Umbilical cord (tissue), 1 donor: ENCODE measurements at regions not wholly inside any gene's neighbourhood (a gene's known extent, or its start where the extent isn't known, plus 50 kb on each side); places are given as distances from the start of the nearest gene placed in this dataset.
"Not testable (repeated sequence)": the region's sequence is repeated elsewhere in the genome, so short reads cannot be mapped to it uniquely, and the experiment has no call there.

Source experiments
- DNase-seq: peaks from one replicate; pipeline ENCODE4 v3.0.0-alpha.2; 2015; ENCODE audit warnings: low spot score

GRCh38 chr13:63843766-63844699, 2428.4 kb upstream of the PCDH20 start:
- DNase-seq, result no peak

- DNase-seq, result no peak
Measured at GRCh38 chr13:63842102-63842501, 2426.5 kb upstream of the PCDH20 start.

DNA sequence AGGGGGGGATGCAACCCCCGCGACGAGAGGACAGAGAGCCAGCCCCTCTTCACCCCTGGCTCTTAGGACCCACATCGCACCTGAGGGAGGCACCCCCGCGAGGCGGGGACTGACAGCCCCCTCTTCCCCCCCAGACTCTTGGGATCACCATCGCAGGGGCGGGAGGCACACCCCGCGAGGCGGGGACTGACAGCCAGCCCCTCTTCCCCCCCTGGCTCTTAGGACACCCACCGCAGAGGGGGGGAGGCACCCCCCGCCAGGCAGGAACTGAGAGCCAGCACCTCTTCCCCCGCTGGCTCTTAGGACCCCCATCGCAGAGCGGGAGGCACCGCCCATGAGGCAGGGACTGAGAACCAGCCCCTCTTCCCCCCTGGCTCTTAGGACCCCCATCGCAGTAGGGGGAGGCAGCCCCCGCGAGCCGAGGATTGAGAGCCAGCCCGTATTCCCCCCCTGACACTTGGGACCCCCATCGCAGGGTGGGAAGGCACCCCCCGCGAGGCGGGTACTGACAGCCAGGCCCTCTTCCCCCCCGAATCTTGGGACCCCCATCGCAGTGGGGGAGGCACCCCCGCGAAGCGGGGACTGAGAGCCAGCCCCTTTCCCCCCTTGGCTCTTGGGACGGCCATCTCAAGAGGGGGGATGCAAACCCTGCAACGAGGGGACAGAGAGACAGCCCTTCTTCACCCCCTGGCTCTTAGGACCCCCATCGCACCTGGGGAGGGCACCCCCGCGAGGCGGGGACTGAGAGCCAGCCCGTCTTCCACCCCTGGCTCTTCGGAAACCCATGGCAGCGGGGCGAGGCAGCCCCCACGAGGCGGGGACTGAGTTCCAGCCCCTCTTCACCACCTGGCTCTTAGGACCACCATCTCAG, 2425.1 kb upstream of the PCDH20 start:
- no peak for DNase-seq

DNA sequence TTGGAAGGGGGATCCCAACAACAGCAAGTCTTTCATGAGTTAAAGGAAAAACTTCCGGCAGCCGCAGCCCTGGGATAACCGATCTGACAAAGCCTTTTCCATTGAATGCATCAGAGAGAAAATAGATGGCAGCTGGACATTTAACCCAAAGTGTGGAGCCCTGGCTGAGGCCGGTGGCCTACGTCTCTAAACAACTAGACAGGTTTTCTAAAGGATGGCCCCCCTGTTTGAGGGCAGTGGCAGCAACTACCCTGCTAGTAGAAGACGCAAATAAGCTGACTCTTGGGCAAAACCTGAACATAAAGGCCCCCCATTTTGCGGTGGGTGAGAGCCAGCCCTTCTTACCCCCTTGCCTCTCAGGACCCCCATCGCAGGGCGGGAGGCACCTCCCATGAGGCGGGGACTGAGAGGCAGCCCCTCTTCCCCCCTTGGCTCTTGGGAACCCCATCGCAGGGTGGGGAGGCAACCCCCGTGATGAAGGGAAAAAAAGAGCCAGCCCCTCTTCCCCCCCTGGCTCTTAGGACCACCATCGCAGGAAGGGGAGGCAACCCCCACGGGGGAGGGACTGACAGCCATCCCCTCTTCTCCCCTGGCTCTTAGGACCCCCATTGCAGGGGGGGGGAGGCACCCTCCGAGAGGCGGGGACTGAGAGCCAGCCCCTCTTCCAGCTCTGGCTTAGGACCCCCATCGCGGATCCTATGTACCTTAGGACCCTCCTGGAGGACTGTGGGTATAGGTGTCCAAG, 2422.9 kb upstream of the PCDH20 start:
- DNase-seq, result no peak

DNA sequence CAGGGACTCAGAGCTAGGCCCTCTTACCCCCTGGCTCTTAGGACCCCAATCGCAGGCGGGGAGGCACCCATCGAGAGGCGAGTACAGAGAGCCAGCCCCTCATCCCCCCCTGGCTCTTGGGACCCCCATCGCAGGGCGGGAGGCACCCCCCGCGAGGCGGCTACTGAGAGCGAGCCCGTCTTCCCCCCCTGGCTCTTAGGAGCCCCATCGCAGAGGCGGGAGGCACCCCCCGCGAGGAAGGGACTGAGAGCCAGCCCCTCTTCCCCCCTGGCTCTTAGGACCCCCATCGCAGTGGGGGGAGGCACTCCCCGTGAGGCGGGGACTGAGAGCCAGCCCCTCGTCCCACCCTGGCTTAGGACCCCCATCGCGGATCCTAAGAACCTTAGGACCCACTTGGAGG, 2422.1 kb upstream of the PCDH20 start:
- not testable (repeated sequence) for DNase-seq

- not testable (repeated sequence) for DNase-seq
Measured at GRCh38 chr13:63829609-63830008, 2414.0 kb upstream of the PCDH20 start.

DNA sequence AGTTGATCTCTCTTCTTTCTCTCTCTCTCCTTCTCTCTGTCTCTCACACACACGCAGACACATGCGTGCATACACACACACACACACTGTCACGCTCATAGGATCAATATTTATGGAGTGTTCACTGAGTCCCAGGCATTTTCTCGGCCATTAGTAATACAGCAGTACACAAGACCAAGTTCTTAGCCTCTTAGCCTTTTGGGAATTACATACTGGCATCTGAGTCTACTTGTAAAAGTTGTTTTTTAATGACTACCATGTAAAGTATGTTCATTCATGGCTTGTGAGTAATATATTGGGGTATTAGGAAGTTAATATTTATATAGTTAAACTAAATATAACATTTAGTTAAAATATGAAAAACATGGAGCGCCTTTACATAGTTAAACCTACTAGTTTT, 2406.1 kb upstream of the PCDH20 start:
- not testable (repeated sequence) for DNase-seq

DNA sequence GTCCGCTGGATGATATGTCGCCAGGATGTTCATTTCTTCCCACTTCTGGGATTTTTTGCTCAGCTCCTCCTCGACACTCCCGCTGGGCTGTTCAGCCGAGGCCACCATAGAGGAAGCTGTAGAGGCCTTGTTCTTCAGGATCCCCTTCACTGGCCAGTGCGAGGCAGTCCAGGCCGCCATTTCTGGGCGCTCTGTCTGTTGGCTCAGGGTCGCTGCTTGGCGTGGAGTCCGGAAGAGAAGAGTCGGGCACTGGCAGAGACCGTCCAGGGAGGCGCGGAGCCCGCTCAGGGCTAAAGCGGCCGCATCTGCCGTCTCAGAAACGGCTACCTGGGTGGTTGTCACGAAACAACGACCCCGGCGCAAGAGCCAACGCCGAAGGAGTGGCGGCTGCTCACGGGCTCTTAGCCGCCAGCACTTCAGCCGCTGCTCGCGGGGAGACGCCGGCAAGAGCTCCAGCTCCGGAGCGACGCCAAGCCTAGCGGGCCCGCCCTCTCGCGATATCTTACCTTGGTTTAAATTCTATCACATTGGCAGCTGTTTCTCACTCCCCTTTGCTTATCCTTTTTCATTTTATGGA, 2395.9 kb upstream of the PCDH20 start:
- DNase-seq, result not testable (repeated sequence)

- not testable (repeated sequence) for DNase-seq
Measured at GRCh38 chr13:63791134-63791533, 2375.5 kb upstream of the PCDH20 start.

DNA sequence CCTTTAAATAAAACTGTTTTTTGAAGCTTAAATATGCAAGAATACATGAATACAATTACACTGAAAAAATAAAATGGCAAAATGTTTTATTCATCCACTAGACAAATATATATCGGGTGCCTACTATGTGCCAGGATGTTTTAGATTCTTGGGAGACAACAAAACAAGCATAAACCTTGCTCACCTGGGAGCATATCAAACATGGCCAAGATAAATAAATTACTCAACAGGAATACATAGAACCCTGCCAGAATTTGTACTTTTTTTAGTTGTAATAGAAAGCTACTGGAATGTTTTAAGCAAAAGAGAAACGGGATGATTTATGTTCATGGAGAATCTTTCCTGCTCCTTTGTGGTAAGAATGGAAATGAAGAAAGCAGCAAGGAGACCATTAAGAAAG, 2358.5 kb upstream of the PCDH20 start:
- no peak for DNase-seq

DNA sequence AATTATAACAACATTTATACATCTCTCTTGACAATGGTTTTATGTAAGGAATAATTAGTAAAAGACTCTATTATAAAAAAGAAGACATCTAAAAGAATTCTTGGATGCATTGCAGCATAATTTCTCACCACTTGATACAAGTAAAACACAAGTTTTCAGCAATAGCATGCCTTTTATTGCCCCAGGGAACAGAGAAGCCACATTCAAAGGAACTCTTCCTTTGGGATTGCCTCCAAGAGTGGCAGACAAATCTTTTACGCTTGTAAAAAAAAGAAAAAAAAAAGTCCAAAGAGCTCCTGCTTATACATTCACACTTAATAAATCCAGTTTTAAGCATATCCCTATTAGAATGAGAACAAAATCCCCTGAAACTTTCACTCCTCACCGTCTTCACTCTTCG, 2357.8 kb upstream of the PCDH20 start:
- no peak for DNase-seq

- not testable (repeated sequence) for DNase-seq
Measured at GRCh38 chr13:63757683-63758082, 2342.0 kb upstream of the PCDH20 start.

- DNase-seq, result not testable (repeated sequence)
Measured at GRCh38 chr13:63749857-63750256, 2334.2 kb upstream of the PCDH20 start.

GRCh38 chr13:63741814-63742101, 2326.1 kb upstream of the PCDH20 start:
- not testable (repeated sequence) for DNase-seq

- no peak for DNase-seq
Measured at GRCh38 chr13:63741029-63741813, 2325.6 kb upstream of the PCDH20 start.

- DNase-seq, result not testable (repeated sequence)
Measured at GRCh38 chr13:63739112-63739735, 2323.6 kb upstream of the PCDH20 start.

GRCh38 chr13:63737418-63737817, 2321.8 kb upstream of the PCDH20 start:
- DNase-seq, result no peak

DNA sequence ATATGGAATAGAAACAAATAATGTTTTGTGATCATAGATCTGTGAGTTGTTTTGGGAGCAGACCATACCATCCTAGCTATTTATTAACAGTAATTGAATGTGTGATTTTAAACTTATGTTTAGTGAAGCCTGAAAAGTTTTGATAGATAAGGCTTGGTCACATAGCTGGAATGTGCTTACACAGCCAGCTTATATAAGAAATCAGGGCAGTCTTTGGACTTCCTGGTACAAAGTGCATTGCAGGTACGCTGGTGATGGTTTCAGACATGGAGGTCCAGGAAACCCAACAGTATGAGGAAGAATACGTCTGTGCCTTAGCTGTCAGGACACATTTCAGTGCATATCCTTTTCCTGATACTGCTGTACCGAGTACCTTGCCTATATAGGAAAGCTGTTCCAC, 2316.2 kb upstream of the PCDH20 start:
- no peak for DNase-seq

GRCh38 chr13:63712159-63712558, 2296.5 kb upstream of the PCDH20 start:
- DNase-seq, result not testable (repeated sequence)

GRCh38 chr13:63706751-63707150, 2291.1 kb upstream of the PCDH20 start:
- DNase-seq, result no peak
